DOHH2 (cell line): ENCODE measurements at regions not wholly inside any gene's neighbourhood (a gene's known extent, or its start where the extent isn't known, plus 50 kb on each side); places are given as distances from the start of the nearest gene placed in this dataset.

Source experiments
- CTCF ChIP-seq: fragments of 200-600 bp; sonication (generic); IDR thresholded peaks from one replicate; pipeline ENCODE4 v1.5.1; 2014; ENCODE audit warnings: antibody characterized with exemption, mild to moderate bottlenecking, low read depth, low read length; ENCODE audit not compliant: poor library complexity, severe bottlenecking
- EZH2phosphoT487 ChIP-seq: fragments of 200-600 bp; sonication (generic); IDR thresholded peaks from 2 replicates; pipeline ENCODE4 v1.6.1; 2017; ENCODE audit warnings: borderline replicate concordance, mild to moderate bottlenecking, antibody characterized with exemption, low read length, moderate library complexity, mixed read lengths

GRCh38 chrX:87006561-87006960 is 511.0 kb upstream of the KLHL4 start:
- TF ChIP-seq CTCF, result no peak
- TF ChIP-seq EZH2phosphoT487, result no peak
